GM23338 (cell line): ENCODE measurements at regions not wholly inside any gene's neighbourhood (a gene's known extent, or its start where the extent isn't known, plus 50 kb on each side); places are given as distances from the start of the nearest gene placed in this dataset.

Source experiments
- ATAC-seq: fragments of 200-7000 bp; cut with Tn5 transposase; 3 replicates; pipeline ENCODE4 v1.9.1; 2020
- DNase-seq: peaks from one replicate; pipeline ENCODE4 v3.0.0-alpha.2; 2015; ENCODE audit warnings: low spot score
- H2AFZ ChIP-seq: fragments of 200-600 bp; sonication (generic); 2 replicates; pipeline ENCODE4 v1.8.0; 2016; ENCODE audit warnings: antibody characterized with exemption, mild to moderate bottlenecking, moderate library complexity
- H3F3A ChIP-seq: fragments of 200-600 bp; sonication (generic); replicated peaks from 2 replicates; pipeline ENCODE4 v1.8.0; 2017; ENCODE audit warnings: antibody characterized with exemption, mixed run types, low read depth
- H3K27ac ChIP-seq: fragments of 200-600 bp; sonication (generic); 2 replicates; pipeline ENCODE4 v1.6.1; 2016; ENCODE audit warnings: low read depth
- H3K27me3 ChIP-seq: fragments of 200-600 bp; sonication (generic); 2 replicates; pipeline ENCODE4 v1.8.0; 2016; ENCODE audit warnings: mild to moderate bottlenecking, mixed run types, moderate library complexity; ENCODE audit not compliant: insufficient read depth
- H3K36me3 ChIP-seq: fragments of 200-600 bp; sonication (generic); 2 replicates; pipeline ENCODE4 v1.8.0; 2016; ENCODE audit warnings: mild to moderate bottlenecking; ENCODE audit not compliant: insufficient read depth
- H3K4me1 ChIP-seq: fragments of 200-600 bp; sonication (generic); 2 replicates; pipeline ENCODE4 v1.8.0; 2016; ENCODE audit warnings: mild to moderate bottlenecking, moderate library complexity; ENCODE audit not compliant: insufficient read depth
- H3K4me2 ChIP-seq: fragments of 200-600 bp; sonication (generic); 2 replicates; pipeline ENCODE4 v1.7.1; 2017; ENCODE audit warnings: mixed run types
- H3K4me3 ChIP-seq: fragments of 200-600 bp; sonication (generic); 2 replicates; pipeline ENCODE4 v1.6.1; 2016; ENCODE audit warnings: mixed run types
- H3K79me2 ChIP-seq: fragments of 200-600 bp; sonication (generic); replicated peaks from 2 replicates; pipeline ENCODE4 v1.8.0; 2017; ENCODE audit warnings: mild to moderate bottlenecking; ENCODE audit not compliant: insufficient read depth
- H3K9me2 ChIP-seq: fragments of 200-600 bp; sonication (generic); 2 replicates; pipeline ENCODE4 v1.8.0; 2017; ENCODE audit not compliant: insufficient read depth
- H4K20me1 ChIP-seq: fragments of 200-600 bp; sonication (generic); replicated peaks from 2 replicates; pipeline ENCODE4 v1.8.0; 2017; ENCODE audit warnings: mild to moderate bottlenecking; ENCODE audit not compliant: insufficient read depth
- H3K27ac Mint-ChIP-seq: 2 replicates; pipeline ENCODE4 v1.8.0; 2020; ENCODE audit warnings: inconsistent platforms, mild to moderate bottlenecking, moderate library complexity, mixed read lengths
- H3K27me3 Mint-ChIP-seq: 3 replicates; pipeline ENCODE4 v1.8.0; 2022; ENCODE audit warnings: low read depth, mild to moderate bottlenecking, moderate library complexity, mixed read lengths, inconsistent platforms; ENCODE audit not compliant: insufficient read depth, poor library complexity
- H3K36me3 Mint-ChIP-seq: 3 replicates; pipeline ENCODE4 v1.8.0; 2021; ENCODE audit warnings: low read depth, mild to moderate bottlenecking, inconsistent platforms, moderate library complexity, mixed read lengths
- H3K4me1 Mint-ChIP-seq: 3 replicates; pipeline ENCODE4 v1.8.0; 2020; ENCODE audit warnings: mild to moderate bottlenecking, inconsistent platforms, mixed read lengths
- H3K4me3 Mint-ChIP-seq: 3 replicates; pipeline ENCODE4 v1.8.0; 2021; ENCODE audit warnings: moderate library complexity, mild to moderate bottlenecking, inconsistent platforms, mixed read lengths
- H3K9me3 Mint-ChIP-seq: 3 replicates; pipeline ENCODE4 v1.8.0; 2020; ENCODE audit warnings: moderate library complexity, mild to moderate bottlenecking, inconsistent platforms, mixed read lengths
- CREB1 ChIP-seq: fragments of 250-450 bp; sonication (Bioruptor Pico); IDR thresholded peaks from 2 replicates; pipeline ENCODE4 v1.5.0; 2020; ENCODE audit warnings: low read depth, mild to moderate bottlenecking, moderate library complexity
- CTCF ChIP-seq, 2 experiments: fragments of 200-600 bp in 1 of 2; sonication (generic) in 1 of 2; conservative IDR thresholded peaks; 2 replicates each; pipeline versions ENCODE4 v1.5.1 to v1.6.1; 2016 to 2017; ENCODE audit warnings: antibody characterized with exemption in 2 of 2, low read depth in 2 of 2, mild to moderate bottlenecking in 2 of 2, moderate library complexity in 1 of 2
- ETS1 ChIP-seq: IDR thresholded peaks from 2 replicates; pipeline ENCODE4 v1.6.1; 2016; ENCODE audit warnings: antibody characterized with exemption
- EZH2 ChIP-seq: fragments of 200-600 bp; sonication (generic); IDR thresholded peaks from one replicate; pipeline ENCODE4 v1.8.0; 2017; ENCODE audit warnings: antibody characterized with exemption, mild to moderate bottlenecking, low read depth; ENCODE audit not compliant: unreplicated experiment
- EZH2phosphoT487 ChIP-seq: fragments of 200-600 bp; sonication (generic); IDR thresholded peaks from one replicate; pipeline ENCODE4 v1.8.1; 2018; ENCODE audit warnings: antibody characterized with exemption; ENCODE audit not compliant: unreplicated experiment
- JUNB ChIP-seq: IDR thresholded peaks from one replicate; pipeline ENCODE4 v1.6.1; 2016; ENCODE audit warnings: antibody characterized with exemption; ENCODE audit not compliant: unreplicated experiment
- NANOG ChIP-seq: IDR thresholded peaks from 2 replicates; pipeline ENCODE4 v1.6.1; 2016; ENCODE audit warnings: antibody characterized with exemption, borderline replicate concordance
- POLR2AphosphoS5 ChIP-seq: IDR thresholded peaks from 2 replicates; pipeline ENCODE4 v1.6.1; 2016; ENCODE audit warnings: antibody characterized with exemption, low read depth
- STAT1 ChIP-seq: IDR thresholded peaks from one replicate; pipeline ENCODE4 v1.6.1; 2016; ENCODE audit warnings: antibody characterized with exemption; ENCODE audit not compliant: unreplicated experiment
- ZNF114 ChIP-seq: fragments of 250-450 bp; sonication (Bioruptor Pico); IDR thresholded peaks from 2 replicates; pipeline ENCODE4 v1.5.0; 2020; ENCODE audit warnings: mild to moderate bottlenecking, moderate library complexity
- ZNF331 ChIP-seq: fragments of 250-450 bp; sonication (Bioruptor Pico); IDR thresholded peaks from 2 replicates; pipeline ENCODE4 v1.5.0; 2020; ENCODE audit warnings: low read depth, mild to moderate bottlenecking, moderate library complexity
- ZNF462 ChIP-seq: fragments of 250-450 bp; sonication (Bioruptor Pico); IDR thresholded peaks from 2 replicates; pipeline ENCODE4 v1.5.0; 2020; ENCODE audit warnings: mild to moderate bottlenecking, moderate library complexity

- no peak for TF ChIP-seq EZH2phosphoT487
- TF ChIP-seq POLR2AphosphoS5 = no peak
- no peak for TF ChIP-seq ETS1
- TF ChIP-seq JUNB = no peak
- TF ChIP-seq ZNF114 = no peak
- TF ChIP-seq CREB1 (CRISPR knock-in tag) = no peak
- TF ChIP-seq STAT1 = no peak
- TF ChIP-seq EZH2 = no peak
Measured at GRCh38 chr11:8759634-8760033, 77.0 kb downstream of the RPL27A start (continued).

- no peaks in the 10 kb centered on the region for H4K20me1 ChIP-seq
- H3K4me3 ChIP-seq = no peak overlapping the region
- no peak overlapping the region for H3K27ac ChIP-seq
- DNase-seq (no peak), ATAC-seq (no peak)
- Mint-ChIP-seq H3K4me3 (no peak overlapping the region), H3K9me3 (no peaks in the 10 kb centered on the region), H3K27me3 (peaks cover 2% of the 10 kb centered on the region), H3K4me1 (peaks cover 2% of the 10 kb centered on the region; the same call in 2 of the 3 replicates), H3K36me3 (no peaks in the 10 kb centered on the region), H3K27ac (no peak overlapping the region)
- no peak overlapping the region for H3K4me2 ChIP-seq
- no peaks in the 10 kb centered on the region for H3K27me3 ChIP-seq
- H3K4me1 ChIP-seq = peaks cover under 1% of the 10 kb centered on the region; the same call in 1 of the 2 replicates
- H3F3A ChIP-seq = no peaks in the 10 kb centered on the region
- no peaks in the 10 kb centered on the region for H3K9me2 ChIP-seq
- no peak for TF ChIP-seq POLR2AphosphoS5
- no peak for TF ChIP-seq JUNB
- TF ChIP-seq EZH2 = no peak
- TF ChIP-seq ZNF462 (CRISPR knock-in tag) = no peak
- TF ChIP-seq STAT1 = no peak
- TF ChIP-seq NANOG = no peak
- TF ChIP-seq ZNF331 (CRISPR knock-in tag) = no peak
- TF ChIP-seq EZH2phosphoT487 = no peak
- no peak for TF ChIP-seq ZNF114
- no peak for TF ChIP-seq ETS1
- TF ChIP-seq CREB1 (CRISPR knock-in tag) = no peak
- no peak for TF ChIP-seq CTCF (conservative IDR thresholded peaks at IDR 0.05; ENCODE audit: low read depth in 2 of 2)
- H3K79me2 ChIP-seq = no peaks in the 10 kb centered on the region
- H2AFZ ChIP-seq = no peak overlapping the region
- no peaks in the 10 kb centered on the region for H3K36me3 ChIP-seq
Measured at GRCh38 chr11:8760896-8761295, 78.3 kb downstream of the RPL27A start.
